CD4-positive, alpha-beta T cell treated with Interleukin-12 subunit alpha and Interleukin-12 subunit beta, for 1 hour (primary cell): ENCODE measurements at regions not wholly inside any gene's neighbourhood (a gene's known extent, or its start where the extent isn't known, plus 50 kb on each side); places are given as distances from the start of the nearest gene placed in this dataset.
"Not testable (repeated sequence)": the region's sequence is repeated elsewhere in the genome, so short reads cannot be mapped to it uniquely, and the experiment has no call there.

Experiments
- DNase-seq: peaks from one replicate; pipeline ENCODE4 v3.0.0-alpha.2; 2020

DNA sequence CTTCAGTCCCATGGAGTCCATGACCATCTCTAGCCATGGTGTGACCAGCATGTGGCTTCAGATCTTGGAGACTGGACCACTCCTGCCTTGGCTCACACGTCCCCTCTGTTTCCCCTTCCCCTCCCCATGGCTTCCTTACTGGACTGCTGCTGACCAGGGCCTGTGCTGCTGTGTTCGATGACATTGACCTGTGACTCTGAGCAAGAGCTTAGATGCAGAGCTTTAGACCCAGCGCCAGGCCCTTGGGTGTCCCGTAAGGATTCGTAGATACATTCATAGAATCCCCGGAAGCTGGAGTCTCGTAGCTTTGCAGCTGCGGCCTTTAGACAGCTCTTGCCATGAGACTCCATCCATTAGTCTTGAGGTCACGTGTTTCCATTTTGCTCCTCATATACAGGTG, 96.3 kb downstream of the NPIPB11 start:
- DNase-seq: not testable (repeated sequence)

DNA sequence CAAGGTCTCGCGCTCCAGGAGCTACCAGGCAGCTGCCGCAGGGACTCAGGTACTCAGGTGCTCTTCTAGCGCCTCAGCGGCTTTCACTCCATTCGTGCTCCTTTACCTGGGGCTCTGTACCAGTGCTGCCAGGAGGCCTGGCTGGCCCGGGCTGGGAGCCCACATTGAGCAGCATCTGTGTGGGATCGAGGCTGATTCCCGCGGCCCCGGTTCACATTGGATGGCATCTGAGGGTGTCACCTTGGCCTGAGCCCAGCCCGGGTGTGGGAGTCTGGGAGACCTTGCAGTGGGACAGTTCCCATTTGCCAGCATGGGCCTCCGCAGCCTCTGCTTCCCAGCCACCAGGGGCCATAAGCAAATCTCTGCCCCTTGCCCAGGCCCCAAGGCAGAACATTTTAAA, 96.9 kb downstream of the NPIPB11 start:
- not testable (repeated sequence) for DNase-seq

DNA sequence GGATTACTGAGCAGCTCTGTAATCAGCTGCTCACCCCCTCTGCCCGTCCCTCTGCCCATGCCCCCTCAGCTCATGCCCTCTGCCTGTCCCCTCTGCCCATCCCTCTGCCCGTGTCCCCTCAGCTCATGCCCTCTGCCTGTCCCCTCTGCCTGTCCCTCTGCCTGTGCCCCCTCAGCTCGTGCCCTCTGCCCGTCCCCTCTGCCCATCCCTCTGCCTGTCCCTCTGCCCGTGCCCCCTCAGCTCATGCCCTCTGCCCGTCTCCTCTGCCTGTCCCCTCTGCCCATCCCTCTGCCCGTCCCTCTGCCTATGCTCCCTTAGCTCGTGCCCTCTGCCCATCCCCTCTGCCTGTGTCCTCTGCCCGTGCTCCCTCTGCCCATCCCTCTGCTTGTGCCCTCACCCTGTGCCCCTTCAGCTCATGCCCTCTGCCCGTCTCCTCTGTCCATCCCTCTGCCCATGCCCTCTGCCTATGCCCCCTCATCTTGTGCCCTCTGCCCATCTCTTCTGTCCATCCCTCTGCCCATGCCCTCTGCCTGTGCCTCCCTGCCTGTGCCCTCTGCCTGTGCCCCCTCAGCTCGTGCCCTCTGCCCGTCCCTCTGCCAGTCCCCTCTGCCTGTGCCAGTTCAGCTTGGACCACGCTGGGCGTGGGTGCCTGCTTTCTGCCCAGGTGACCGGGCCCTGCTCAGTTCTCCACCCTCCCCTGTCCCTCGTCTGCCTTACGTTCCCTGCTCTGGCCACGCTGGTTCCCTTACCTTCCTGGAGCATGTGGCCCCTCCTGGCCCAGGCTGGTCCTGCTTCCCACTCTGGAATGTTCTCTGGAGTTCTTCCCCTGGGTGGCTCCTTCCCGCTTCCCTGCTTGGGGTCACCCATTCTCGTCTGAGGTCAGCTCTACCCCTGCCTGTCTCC, 97.6 kb downstream of the NPIPB11 start:
- no peak for DNase-seq

DNA sequence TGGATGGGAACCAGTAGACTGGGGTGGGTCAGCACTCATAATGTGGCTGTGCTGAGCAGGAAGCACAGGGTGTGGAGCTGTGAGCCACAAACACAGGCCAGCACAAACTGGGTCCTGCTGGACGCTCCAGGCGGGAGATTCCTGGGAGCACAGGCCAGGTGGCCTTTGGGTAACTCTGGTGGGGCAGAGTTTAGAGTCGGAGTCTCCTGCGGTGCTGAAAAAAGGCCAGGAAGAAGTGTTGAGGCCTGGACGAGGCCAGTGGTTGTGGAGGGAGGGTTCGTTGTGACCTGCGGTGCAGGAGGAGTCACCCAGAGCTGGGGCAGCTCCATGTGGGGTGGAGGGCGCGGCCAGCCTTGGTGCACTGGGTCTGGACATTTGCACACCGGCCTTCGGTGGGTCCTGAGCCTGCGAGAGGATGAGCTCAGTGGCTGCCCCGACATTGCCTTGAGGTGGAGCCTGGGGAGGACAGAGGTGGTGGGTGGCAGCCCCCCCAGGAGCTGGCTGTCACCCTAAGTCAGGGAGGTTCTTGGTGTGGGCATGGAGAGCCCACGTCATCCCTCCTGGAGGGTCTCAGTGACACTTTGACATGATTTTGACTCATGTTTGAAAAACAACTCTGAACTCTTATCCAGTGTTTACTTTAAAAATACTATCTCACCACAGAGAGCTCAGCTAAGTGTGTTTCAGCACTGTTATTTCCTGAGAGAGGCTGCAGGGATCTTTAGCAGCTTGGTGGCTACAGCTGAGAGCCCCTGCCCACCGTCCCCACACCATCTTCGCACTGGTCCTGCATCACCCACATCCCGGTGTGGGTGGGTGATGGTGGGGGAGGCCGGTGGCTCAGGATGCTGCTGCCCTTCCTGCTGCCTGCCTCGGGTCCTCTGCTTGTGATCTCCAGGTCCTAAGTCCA, 98.7 kb downstream of the NPIPB11 start:
- DNase-seq: no peak

DNA sequence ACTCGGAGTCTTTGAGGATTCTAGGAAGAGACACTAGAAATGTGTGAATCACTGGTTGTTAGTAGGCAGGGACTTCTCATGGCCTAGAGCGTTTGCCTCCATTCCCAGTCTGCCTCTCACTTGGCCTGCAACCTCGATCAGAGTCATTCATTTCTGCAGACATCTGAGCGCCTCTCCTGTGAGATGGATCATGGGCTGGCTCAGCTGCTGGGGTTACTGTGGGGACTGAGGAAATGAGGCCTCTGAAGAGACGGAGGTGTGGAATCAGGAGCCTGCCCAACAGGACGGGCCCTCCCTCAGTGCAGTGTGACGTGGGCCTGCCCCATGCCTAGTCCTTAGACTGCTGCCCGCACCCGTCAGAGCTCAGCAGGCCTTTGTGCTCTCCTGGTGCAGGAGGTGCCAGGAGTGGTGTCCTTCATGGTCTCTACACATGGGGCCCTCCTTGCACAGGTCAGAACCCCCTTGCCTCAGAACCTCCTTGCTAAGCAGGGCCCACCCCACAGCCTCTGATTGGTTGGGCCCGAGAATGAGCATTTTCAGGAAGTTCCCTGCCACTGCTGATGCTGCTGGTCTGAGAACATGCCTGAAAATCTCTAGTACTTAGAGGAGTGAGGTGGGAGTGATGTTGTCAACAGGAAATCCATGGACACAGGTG, 99.4 kb downstream of the NPIPB11 start:
- no peak for DNase-seq

DNA sequence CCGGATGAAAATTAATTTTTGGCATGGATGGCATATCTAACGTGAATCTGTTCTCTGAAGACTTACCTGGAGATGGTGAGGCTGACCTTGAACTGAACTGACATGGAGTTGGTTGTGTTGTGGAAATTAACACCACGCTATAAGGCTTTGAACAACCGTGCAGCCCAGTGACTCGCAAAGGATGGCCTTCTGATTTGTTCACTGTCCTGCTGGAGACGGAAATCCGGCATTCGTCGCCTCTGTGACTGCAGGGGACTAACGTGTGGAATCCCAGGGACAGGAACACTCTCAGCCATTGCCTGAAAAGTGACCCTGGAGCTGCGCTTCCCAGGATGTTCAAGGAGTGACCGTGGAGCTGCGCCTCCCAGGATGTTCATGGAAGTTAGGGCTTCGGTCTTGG, 100.3 kb downstream of the NPIPB11 start:
- DNase-seq: no peak

DNA sequence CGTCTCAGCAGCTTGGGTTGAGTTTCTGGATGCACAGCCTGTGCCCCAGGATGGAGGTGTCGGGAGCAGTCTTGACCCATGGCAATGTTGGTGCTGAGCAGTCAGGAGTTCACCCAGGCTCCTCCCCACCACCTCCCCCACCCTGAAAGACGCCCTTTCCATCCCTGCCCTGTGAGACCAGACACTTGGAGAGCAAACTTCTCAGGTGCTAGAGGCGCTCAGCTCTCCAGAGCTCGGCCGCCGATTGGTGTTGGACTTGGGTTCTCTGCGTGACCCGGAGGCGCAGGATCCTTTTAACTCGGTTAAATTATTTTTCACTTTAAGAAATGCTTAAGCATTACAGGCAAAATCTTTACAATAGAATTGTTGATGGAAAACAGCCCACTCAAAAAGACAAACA, 101.5 kb downstream of the NPIPB11 start:
- DNase-seq: not testable (repeated sequence)

DNA sequence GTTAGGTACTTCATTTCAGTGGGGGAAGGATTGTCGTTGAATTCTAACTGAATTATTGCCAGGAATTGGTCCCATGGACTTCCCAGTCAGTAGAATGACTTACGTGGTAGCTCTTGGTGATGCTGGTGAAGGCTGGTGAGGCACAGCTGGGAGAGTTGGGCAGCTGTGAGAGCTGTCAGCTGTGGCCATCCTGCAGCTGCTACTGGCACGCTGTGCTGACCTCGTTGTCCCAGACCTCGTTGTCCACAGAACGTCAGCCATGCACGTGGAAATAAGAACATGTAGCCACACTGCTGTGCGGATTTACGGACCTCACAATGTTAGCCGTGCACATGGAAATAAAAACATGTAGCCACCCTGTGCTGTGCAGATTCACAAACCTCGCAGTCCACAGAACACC, 102.3 kb downstream of the NPIPB11 start:
- DNase-seq: no peak

DNA sequence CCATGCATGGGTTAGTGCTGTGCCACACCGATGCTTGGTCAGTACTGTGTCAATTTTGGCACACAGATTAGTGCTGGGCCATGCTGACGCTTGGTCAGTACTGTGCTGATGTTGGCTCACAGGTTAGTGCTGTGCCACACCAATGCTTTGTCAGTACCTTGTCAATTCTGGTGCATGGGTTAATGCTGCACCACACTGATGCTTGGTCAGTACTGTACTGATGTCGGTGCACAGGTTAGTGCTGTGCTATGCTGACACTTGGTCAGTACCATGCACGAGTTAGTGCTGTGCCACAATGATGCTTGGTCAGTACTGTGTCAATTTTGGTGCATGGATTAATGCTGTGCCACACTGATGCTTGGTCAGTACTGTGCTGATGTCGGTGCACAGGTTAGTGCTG, 103.0 kb downstream of the NPIPB11 start:
- no peak for DNase-seq

DNA sequence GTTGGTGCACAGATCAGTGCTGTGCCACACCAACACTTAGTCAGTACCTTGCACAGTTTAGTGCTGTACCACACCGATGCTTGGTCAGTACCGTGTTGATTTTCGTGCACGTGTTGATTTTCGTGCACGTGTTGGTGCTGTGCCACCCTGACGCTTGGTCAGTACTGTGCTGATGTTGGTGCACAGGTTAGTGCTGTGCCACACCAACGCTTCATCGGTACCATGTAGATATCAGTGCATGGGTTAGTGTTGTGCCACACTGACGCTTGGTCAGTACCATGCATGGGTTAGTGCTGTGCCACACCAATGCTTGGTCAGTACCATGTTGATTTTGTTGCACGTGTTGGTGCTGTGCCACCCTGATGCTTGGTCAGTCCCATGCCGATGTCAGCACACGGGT, 103.5 kb downstream of the NPIPB11 start:
- DNase-seq: no peak

DNA sequence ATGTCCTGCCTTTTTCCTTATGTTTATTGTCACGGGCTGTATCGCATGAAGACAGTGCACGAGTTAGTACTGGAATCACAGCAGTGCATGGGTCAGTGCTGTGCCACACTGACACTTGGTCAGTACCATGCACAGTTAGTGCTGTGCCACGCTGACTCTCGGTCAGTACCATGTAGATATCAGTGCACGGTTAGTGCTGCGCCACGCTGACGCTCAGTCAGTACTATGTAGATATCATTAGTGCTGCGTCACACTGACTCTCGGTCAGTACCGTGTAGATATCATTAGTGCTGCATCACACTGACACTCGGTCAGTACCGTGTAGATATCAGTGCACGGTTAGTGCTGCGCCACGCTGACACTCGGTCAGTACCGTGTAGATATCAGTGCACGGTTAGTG, 104.1 kb downstream of the NPIPB11 start:
- not testable (repeated sequence) for DNase-seq

DNA sequence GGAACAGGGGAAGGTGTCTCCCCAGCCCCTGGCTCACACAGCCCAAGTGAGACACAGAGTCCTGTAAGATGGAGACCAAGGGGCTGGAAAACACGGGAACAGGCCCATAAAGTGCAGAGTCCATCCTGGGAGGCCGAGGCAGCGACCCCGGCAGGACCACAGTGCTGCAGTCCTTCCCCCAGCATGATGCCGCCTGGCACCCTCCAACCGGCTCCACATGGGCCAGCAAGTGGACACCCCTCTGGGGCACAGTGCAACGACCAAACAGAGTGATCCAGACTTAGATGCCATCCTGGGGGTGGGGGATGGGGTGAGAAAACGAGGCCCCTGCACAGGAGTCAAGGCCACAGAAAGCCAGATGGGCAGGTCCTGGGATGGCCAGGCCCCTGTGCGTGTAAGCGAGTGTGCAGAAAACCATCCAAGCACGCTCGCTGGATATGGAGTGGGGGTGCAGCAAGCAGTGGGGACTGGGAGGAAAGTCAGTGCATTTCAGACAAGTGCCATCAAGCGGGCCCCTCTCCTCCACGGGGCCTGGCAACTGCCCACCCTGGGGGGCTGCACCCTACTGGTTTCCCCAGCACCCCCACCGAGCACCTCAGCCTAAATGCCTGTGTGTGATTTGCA, 104.7 kb downstream of the NPIPB11 start:
- DNase-seq: not testable (repeated sequence)

DNA sequence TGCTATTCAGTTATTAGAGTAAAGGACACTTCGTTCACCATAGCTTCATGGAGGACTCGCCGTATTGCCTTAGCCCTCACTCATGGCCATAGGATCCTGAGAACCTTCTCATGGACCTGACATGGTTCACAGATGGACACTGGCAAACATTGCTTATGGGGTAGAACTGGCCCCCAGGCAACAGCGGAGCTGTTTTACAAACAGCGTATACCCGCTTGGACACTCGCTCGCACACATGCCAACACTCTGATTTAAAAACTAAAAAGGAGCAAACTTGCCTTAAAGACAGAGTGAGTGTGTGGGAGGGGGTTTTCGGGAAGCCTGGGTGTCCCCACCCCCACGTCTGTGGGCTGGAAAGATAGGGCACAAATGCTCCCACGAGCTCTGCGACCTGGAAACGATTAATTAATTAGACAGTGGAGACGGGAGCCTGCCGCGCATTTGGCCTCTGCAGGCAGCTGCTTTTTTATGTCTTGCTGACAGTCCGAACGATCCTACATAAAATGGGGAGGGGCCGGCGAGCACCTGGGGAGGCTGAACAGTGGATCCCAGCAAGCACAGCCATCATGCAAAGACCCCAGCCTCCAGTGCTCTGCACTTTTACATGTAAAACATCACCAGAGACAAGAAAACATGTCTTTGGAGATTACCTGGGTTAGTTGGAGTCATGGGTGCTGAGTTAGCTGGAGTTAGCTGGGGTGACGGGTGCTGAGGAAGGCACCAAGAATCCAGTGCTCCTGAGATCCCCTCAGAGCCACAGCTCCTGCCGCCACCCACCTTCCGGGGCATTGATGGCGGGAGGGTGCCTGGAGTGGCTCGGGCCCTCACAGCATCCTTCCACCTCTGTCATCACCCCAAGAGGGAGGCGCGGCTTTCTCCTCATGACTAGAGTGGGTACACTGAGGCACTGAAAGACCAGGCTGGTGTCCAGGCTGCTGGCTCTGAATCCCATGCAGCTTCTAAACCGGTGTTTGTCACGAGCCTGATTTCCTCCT, 105.7 kb downstream of the NPIPB11 start:
- not testable (repeated sequence) for DNase-seq

DNA sequence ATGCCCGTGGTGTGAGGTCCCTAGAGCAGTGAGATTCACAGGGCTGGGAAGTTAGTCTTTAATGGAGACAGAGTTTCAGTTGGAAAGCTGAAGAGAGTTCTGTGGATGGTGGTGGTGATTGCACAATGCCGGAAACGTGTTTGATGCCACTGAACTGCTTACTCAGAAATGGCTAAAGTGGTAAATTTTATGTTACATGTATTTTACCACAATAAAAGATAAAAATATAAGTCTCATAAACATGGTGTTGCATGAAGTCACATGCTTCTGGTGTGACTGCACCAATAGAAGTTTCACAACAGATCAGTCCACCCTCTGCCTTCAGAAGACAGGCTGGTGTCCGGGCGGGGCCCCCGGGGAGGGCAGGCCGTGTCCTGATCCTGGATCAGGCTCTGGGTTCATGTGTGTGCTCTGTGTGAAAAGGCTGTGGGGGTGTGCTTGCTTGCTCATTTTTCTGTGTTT, 106.5 kb downstream of the NPIPB11 start:
- DNase-seq: peak; percentile 12

DNA sequence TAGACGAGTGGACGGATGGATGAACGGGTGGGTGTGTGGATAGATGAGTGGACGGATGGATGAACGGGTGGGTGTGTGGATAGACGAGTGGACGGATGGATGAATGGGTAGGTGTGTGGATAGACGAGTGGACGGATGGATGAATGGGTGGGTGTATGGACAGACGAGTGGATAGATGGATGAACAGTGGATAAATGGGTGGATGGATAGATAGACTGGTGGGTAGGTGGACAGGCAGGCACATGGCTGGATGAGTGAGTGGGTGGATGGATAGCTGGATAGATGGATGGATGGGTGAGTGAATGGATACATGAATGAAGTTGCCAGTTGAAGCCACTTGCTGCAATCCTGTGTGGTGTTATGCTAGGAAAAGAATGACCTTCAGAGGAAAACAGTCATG, 107.5 kb downstream of the NPIPB11 start:
- not testable (repeated sequence) for DNase-seq

DNA sequence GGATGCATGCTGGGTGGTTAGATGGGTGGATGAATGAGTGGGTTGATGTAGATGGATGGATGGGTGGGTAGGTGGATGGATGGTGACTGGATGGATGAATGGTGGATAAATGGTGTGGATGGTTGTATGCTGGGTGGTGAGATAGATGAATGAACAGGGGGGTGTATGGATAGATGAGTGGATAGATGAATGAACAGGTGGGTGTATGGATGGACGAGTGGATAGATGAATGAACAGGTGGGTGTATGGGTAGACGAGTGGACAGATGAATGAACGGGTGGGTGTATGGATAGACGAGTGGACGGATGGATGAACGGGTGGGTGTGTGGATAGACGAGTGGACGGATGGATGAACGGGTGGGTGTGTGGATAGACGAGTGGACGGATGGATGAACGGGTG, 108.2 kb downstream of the NPIPB11 start:
- not testable (repeated sequence) for DNase-seq

DNA sequence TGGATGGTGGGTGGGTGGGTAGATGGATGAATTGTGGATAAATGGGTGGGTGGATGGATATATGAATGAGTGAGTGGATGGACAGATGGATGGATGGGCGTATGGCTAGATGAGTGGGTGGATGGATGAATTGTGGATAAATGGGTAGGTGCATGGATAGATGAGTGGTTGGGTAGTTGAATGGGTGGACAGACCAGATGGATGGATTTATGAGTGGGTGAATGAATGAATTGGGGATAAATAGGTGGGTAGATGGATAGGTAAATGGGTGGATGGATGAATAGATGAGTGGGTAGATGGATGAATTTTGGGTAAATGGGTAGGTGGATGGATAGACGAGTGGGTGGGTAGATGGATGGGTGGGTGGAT, 108.7 kb downstream of the NPIPB11 start:
- not testable (repeated sequence) for DNase-seq

DNA sequence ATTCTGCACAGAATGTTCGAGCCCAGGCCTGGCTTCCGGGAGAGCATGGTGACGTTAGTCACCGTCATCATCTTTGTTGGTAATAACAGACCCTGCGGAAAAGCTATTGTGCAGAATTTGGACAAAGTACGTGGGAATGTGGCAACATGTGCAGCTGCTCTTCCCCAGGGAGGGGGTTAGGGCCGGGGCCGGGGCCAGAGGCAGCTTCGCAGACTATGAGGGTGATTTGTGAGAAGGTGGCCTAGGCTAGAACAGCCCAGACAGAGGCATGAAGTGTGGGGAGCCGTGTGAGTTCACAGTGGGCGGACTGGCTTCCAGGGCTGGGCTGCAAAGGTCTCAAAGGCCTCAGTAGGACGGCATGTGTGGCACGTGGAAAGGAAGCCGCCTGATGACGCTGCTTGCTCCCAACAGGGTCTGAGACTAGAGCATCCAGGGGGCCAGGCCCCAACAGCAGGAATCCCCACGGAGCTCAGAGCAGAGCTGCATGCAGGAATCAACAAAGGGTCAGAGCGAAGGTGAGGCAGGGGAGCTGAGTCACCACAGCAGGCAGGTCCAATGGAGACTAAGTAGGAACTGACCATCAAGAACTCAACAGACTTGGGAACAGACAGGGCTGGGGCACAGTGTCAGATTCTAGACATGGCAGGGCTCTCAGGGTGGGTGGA, 109.2 kb downstream of the NPIPB11 start:
- not testable (repeated sequence) for DNase-seq

DNA sequence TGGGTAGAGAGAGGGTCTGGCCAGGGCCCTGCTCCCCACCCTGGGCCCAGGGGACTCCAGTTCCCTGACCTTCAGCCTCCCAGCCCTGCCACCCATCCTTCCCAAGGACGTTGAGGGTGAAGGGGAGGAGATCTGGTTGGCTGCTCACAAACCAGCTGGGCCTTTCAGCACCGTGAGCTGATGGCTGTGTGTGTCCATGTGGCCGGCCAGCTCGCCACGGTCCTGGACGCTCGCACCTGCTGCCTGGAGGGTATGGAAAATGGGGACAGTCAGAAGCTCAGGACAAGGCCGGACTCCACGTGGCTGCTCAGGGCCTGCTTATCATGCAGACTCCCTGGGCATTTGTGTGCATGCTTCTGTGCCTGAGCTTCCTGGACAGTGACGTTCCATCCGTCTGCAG, 110.3 kb downstream of the NPIPB11 start:
- not testable (repeated sequence) for DNase-seq

DNA sequence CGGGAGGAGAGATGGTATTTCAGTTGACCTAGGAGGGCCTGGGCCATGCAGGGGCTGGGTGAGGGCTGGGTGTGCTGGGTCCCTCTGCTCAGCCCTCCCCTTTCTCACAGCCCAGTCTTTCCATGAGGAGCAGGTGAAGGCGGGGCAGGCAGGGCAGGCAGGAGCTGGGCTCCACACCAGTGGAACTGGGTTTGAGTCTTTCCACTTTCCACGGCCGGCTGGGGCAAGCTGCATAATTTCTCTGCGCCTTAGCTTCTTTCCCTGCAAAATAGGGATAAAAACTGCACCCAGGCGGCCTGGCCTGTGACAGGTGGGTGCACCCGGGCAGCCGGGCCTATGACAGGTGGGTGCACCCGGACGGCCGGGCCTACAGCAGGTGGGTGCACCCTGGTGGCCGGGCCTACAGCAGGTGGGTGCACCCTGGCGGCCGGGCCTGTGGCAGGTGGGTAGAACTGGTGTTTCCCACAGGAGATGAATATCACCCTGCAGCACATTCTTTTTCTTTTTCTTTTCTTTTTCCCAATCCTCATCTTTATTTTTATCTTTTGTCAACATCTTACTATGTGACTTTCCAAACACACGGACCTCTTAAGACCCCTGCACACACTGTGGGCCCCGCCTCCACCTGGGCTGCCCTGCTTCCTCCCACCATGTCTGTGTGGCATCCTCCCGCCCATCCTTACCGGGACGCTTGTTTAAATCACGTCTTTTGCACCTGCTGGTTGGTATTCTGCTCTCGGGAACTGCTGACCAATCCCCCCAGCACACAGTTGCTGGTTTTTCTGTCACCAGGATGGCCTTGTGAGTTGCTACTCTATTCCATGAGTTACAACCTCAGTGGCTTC, 111.3 kb downstream of the NPIPB11 start:
- DNase-seq: not testable (repeated sequence)
